Neuronal stem cell (in vitro differentiated cells): ENCODE measurements at regions not wholly inside any gene's neighbourhood (a gene's known extent, or its start where the extent isn't known, plus 50 kb on each side); places are given as distances from the start of the nearest gene placed in this dataset.

Experiments
- DNase-seq: peaks from one replicate; pipeline ENCODE4 v3.0.0-alpha.2; 2013; ENCODE audit warnings: low spot score
- H2AFZ ChIP-seq: one replicate; pipeline ENCODE4 v1.6.1; 2013; ENCODE audit warnings: mild to moderate bottlenecking, low read length, inconsistent platforms
- H2AK5ac ChIP-seq: 2 replicates; pipeline ENCODE4 v1.6.1; 2013; ENCODE audit warnings: low read depth, mild to moderate bottlenecking, inconsistent platforms, low read length, moderate library complexity, mixed read lengths
- H2BK120ac ChIP-seq: 2 replicates; pipeline ENCODE4 v1.6.1; 2013; ENCODE audit warnings: low read depth, mild to moderate bottlenecking, inconsistent platforms, low read length, moderate library complexity, mixed read lengths
- H2BK12ac ChIP-seq: one replicate; pipeline ENCODE4 v1.6.1; 2013; ENCODE audit warnings: low read length, inconsistent platforms
- H2BK15ac ChIP-seq: 2 replicates; pipeline ENCODE4 v1.6.1; 2013; ENCODE audit warnings: mild to moderate bottlenecking, low read length, inconsistent platforms, mixed read lengths
- H2BK5ac ChIP-seq: one replicate; pipeline ENCODE4 v1.6.1; 2013; ENCODE audit warnings: inconsistent platforms, mild to moderate bottlenecking, low read length, moderate library complexity
- H3K14ac ChIP-seq: one replicate; pipeline ENCODE4 v1.6.1; 2013; ENCODE audit warnings: low read length, inconsistent platforms
- H3K18ac ChIP-seq: 2 replicates; pipeline ENCODE4 v1.6.1; 2013; ENCODE audit warnings: low read length, inconsistent platforms
- H3K23ac ChIP-seq: 2 replicates; pipeline ENCODE4 v1.6.1; 2013; ENCODE audit warnings: low read depth, mild to moderate bottlenecking, mixed read lengths, low read length, inconsistent platforms; ENCODE audit not compliant: poor library complexity
- H3K27ac ChIP-seq: replicated peaks from 3 replicates; pipeline ENCODE4 v1.5.1; 2013; ENCODE audit warnings: low read length, inconsistent platforms
- H3K27me3 ChIP-seq, 3 experiments: 2 replicates each; pipeline ENCODE4 v1.6.1; 2013; ENCODE audit warnings: low read length in 3 of 3, mild to moderate bottlenecking in 2 of 3, inconsistent platforms in 1 of 3, low read depth in 1 of 3, mixed read lengths in 1 of 3, moderate library complexity in 1 of 3; ENCODE audit not compliant: control insufficient read depth in 3 of 3, insufficient read depth in 3 of 3
- H3K36me3 ChIP-seq, 2 donors: replicated peaks in 1 of 2; 2 replicates each; pipeline ENCODE4 v1.6.1; 2013; ENCODE audit warnings: low read length in 2 of 2; ENCODE audit not compliant: control insufficient read depth in 2 of 2, insufficient read depth in 2 of 2
- H3K4ac ChIP-seq: 2 replicates; pipeline ENCODE4 v1.6.1; 2013; ENCODE audit warnings: inconsistent platforms, mild to moderate bottlenecking, low read length, moderate library complexity
- H3K4me1 ChIP-seq, 2 donors: 1 replicate in 1 of 2; 2 replicates in 1 of 2; pipeline ENCODE4 v1.6.1; 2013; ENCODE audit warnings: low read length in 2 of 2, low read depth in 1 of 2; ENCODE audit not compliant: control insufficient read depth in 2 of 2, insufficient read depth in 1 of 2
- H3K4me2 ChIP-seq: one replicate; pipeline ENCODE4 v1.6.1; 2013; ENCODE audit warnings: mild to moderate bottlenecking, low read length, inconsistent platforms; ENCODE audit not compliant: insufficient read depth, poor library complexity, severe bottlenecking
- H3K4me3 ChIP-seq, 2 donors: 2 replicates each; pipeline ENCODE4 v1.5.1; 2013; ENCODE audit warnings: low read length in 2 of 2, mild to moderate bottlenecking in 2 of 2, inconsistent platforms in 1 of 2, moderate library complexity in 1 of 2
- H3K79me1 ChIP-seq: one replicate; pipeline ENCODE4 v1.6.1; 2013; ENCODE audit warnings: low read depth, mild to moderate bottlenecking, inconsistent platforms, low read length, moderate library complexity
- H3K9ac ChIP-seq: one replicate; pipeline ENCODE4 v1.6.1; 2013; ENCODE audit warnings: mild to moderate bottlenecking, low read depth, low read length, inconsistent platforms; ENCODE audit not compliant: poor library complexity
- H3K9me3 ChIP-seq, 2 donors: replicated peaks in 1 of 2; 2 replicates each; pipeline versions ENCODE3 to v1.6.1; 2013; ENCODE audit warnings: low read length in 2 of 2, mild to moderate bottlenecking in 2 of 2, inconsistent platforms in 1 of 2, low read depth in 1 of 2, mixed read lengths in 1 of 2, moderate library complexity in 1 of 2; ENCODE audit not compliant: control insufficient read depth in 2 of 2, insufficient read depth in 1 of 2
- H4K8ac ChIP-seq: one replicate; pipeline ENCODE4 v1.6.1; 2013; ENCODE audit warnings: low read depth, mild to moderate bottlenecking, inconsistent platforms, low read length, moderate library complexity
- H4K91ac ChIP-seq: one replicate; pipeline ENCODE4 v1.6.1; 2013; ENCODE audit warnings: low read length, low read depth, mild to moderate bottlenecking, inconsistent platforms; ENCODE audit not compliant: poor library complexity
- WGBS, 2 donors: extraction: QIAGEN DNeasy Blood & Tissue Kit; methylation state at CpG; one replicate each; pipeline ENCODE4 v1.1.7; 2013; ENCODE audit warnings: missing lambda C conversion rate in 2 of 2, mixed read lengths in 1 of 2; ENCODE audit not compliant: insufficient read length in 2 of 2, insufficient replicate concordance in 1 of 2; ENCODE audit errors: extremely low coverage in 2 of 2; 5-methylcytosine and 5-hydroxymethylcytosine counted together

- Histone ChIP-seq H3K14ac (no peak overlapping the region), H2BK5ac (no peak overlapping the region), H2BK120ac (no peak overlapping the region), H3K4me1 (peaks cover 0 to 12% of the 10 kb centered on the region in 2 donors), H3K36me3 (no peaks in the 10 kb centered on the region), H3K4ac (no peak overlapping the region), H3K4me2 (no peak overlapping the region), H3K9me3 (no peaks in the 10 kb centered on the region), H4K91ac (no peak overlapping the region), H4K8ac (no peak overlapping the region), H3K4me3 (no peak overlapping the region), H3K27ac (no peak overlapping the region), H2AFZ (no peak overlapping the region), H2BK15ac (no peak overlapping the region), H2BK12ac (no peak overlapping the region), H3K18ac (no peak overlapping the region), H3K23ac (no peak overlapping the region), H2AK5ac (no peak overlapping the region), H3K27me3 (no peaks in the 10 kb centered on the region), H3K79me1 (no peaks in the 10 kb centered on the region), H3K9ac (no peak overlapping the region)
- no peak for DNase-seq
Observed at GRCh38 chr1:178630417-178630816, 94.6 kb upstream of the RALGPS2 start.

- H4K91ac ChIP-seq: no peak overlapping the region
- H3K4me2 ChIP-seq: no peak overlapping the region
- no peak overlapping the region for H3K18ac ChIP-seq
- DNase-seq: no peak
- H2BK120ac ChIP-seq: no peak overlapping the region
- H4K8ac ChIP-seq: no peak overlapping the region
- H3K4me3 ChIP-seq: no peak overlapping the region
- no peaks in the 10 kb centered on the region for H3K27me3 ChIP-seq
- no peak overlapping the region for H3K14ac ChIP-seq
- no peak overlapping the region for H2AFZ ChIP-seq
- H3K9ac ChIP-seq: no peak overlapping the region
- WGBS, 2 donors: no CpG with 5 or more reads among the region's 5 CpGs
- H3K27ac ChIP-seq: no peak overlapping the region
- peaks cover 0 to 12% of the 10 kb centered on the region in 2 donors for H3K4me1 ChIP-seq
- H3K9me3 ChIP-seq: no peaks in the 10 kb centered on the region
- no peak overlapping the region for H2BK5ac ChIP-seq
- no peak overlapping the region for H3K23ac ChIP-seq
- no peak overlapping the region for H2BK12ac ChIP-seq
- no peak overlapping the region for H3K4ac ChIP-seq
- H2BK15ac ChIP-seq: no peak overlapping the region
- H2AK5ac ChIP-seq: no peak overlapping the region
- no peaks in the 10 kb centered on the region for H3K36me3 ChIP-seq
- no peaks in the 10 kb centered on the region for H3K79me1 ChIP-seq
Observed at GRCh38 chr1:178632653-178633052, 92.4 kb upstream of the RALGPS2 start.

- Histone ChIP-seq H3K27ac (no peak overlapping the region), H3K4me3 (no peak overlapping the region), H2BK15ac (no peak overlapping the region), H4K8ac (no peak overlapping the region), H3K4me2 (no peak overlapping the region), H2AFZ (no peak overlapping the region), H3K9ac (no peak overlapping the region), H3K36me3 (no peaks in the 10 kb centered on the region), H3K14ac (no peak overlapping the region), H3K9me3 (no peaks in the 10 kb centered on the region), H2BK12ac (no peak overlapping the region), H3K18ac (no peak overlapping the region), H2AK5ac (no peak overlapping the region), H3K4ac (no peak overlapping the region), H3K23ac (no peak overlapping the region), H2BK5ac (no peak overlapping the region), H3K27me3 (no peaks in the 10 kb centered on the region), H4K91ac (no peak overlapping the region), H2BK120ac (no peak overlapping the region), H3K4me1 (peaks cover 0 to 12% of the 10 kb centered on the region in 2 donors), H3K79me1 (no peaks in the 10 kb centered on the region)
- no peak for DNase-seq
- no CpG with 5 or more reads among the region's 4 CpGs for WGBS, 2 donors
Observed at GRCh38 chr1:178633056-178633455, 92.0 kb upstream of the RALGPS2 start.

- no peak overlapping the region for H2BK15ac ChIP-seq
- H3K9ac ChIP-seq: no peak overlapping the region
- H3K79me1 ChIP-seq: no peaks in the 10 kb centered on the region
- H3K27me3 ChIP-seq: no peaks in the 10 kb centered on the region
- H3K23ac ChIP-seq: no peak overlapping the region
- H3K9me3 ChIP-seq: no peaks in the 10 kb centered on the region
- DNase-seq: no peak
- H3K4me1 ChIP-seq: peaks cover 0 to 5% of the 10 kb centered on the region in 2 donors
- no peak overlapping the region for H2AFZ ChIP-seq
- no peak overlapping the region for H3K4me2 ChIP-seq
- H2BK120ac ChIP-seq: no peak overlapping the region
- no peak overlapping the region for H2BK12ac ChIP-seq
- H3K27ac ChIP-seq: no peak overlapping the region
- no peak overlapping the region for H3K4me3 ChIP-seq
- no peak overlapping the region for H4K8ac ChIP-seq
- H2BK5ac ChIP-seq: no peak overlapping the region
- H3K14ac ChIP-seq: no peak overlapping the region
- H3K18ac ChIP-seq: no peak overlapping the region
- H3K36me3 ChIP-seq: no peaks in the 10 kb centered on the region
- WGBS, 2 donors: no CpG with 5 or more reads among the region's 2 CpGs
- H4K91ac ChIP-seq: no peak overlapping the region
- H3K4ac ChIP-seq: no peak overlapping the region
- no peak overlapping the region for H2AK5ac ChIP-seq
Observed at GRCh38 chr1:178634445-178634844, 90.6 kb upstream of the RALGPS2 start.
